GM12865 (cell line): ENCODE measurements at regions not wholly inside any gene's neighbourhood (a gene's known extent, or its start where the extent isn't known, plus 50 kb on each side); places are given as distances from the start of the nearest gene placed in this dataset.

Source experiments
- DNase-seq: peaks from one replicate; pipeline ENCODE4 v3.0.0; 2010; ENCODE audit warnings: low read depth
- H3K4me3 ChIP-seq: 2 replicates; pipeline ENCODE4 v1.5.1; 2011; ENCODE audit warnings: mild to moderate bottlenecking, low read depth, low read length, control low read depth
- CTCF ChIP-seq: IDR thresholded peaks from 2 replicates; pipeline ENCODE4 v1.5.1; 2011; ENCODE audit warnings: low read length, control low read depth, low read depth, inconsistent platforms; ENCODE audit not compliant: insufficient read depth; ENCODE audit errors: missing control alignments

- TF ChIP-seq CTCF: no peak
- no peak for DNase-seq
- H3K4me3 ChIP-seq: no peak overlapping the region
Measured at GRCh38 chr10:27451054-27451453, 53.0 kb upstream of the RAB18 start.

GRCh38 chr10:27450225-27450624, 53.9 kb upstream of the RAB18 start:
- H3K4me3 ChIP-seq: no peak overlapping the region
- no peak for DNase-seq
- no peak for TF ChIP-seq CTCF

- DNase-seq: no peak
- no peak overlapping the region for H3K4me3 ChIP-seq
- TF ChIP-seq CTCF: no peak
Measured at GRCh38 chr10:27449571-27449970, 54.5 kb upstream of the RAB18 start.

GRCh38 chr10:27448921-27449320, 55.2 kb upstream of the RAB18 start:
- no peak for DNase-seq
- no peak for TF ChIP-seq CTCF
- no peak overlapping the region for H3K4me3 ChIP-seq

GRCh38 chr10:27447540-27447939, 56.6 kb upstream of the RAB18 start:
- no peak for DNase-seq
- no peak overlapping the region for H3K4me3 ChIP-seq
- TF ChIP-seq CTCF: no peak

- DNase-seq: peak; percentile 10
- no peak overlapping the region for H3K4me3 ChIP-seq
- TF ChIP-seq CTCF: no peak
Measured at GRCh38 chr10:27446091-27446918, 57.8 kb upstream of the RAB18 start.

- H3K4me3 ChIP-seq: no peak overlapping the region
- no peak for TF ChIP-seq CTCF
- DNase-seq: no peak
Measured at GRCh38 chr10:27445070-27445469, 59.0 kb upstream of the RAB18 start.
